SK-N-MC (cell line): ENCODE measurements at regions not wholly inside any gene's neighbourhood (a gene's known extent, or its start where the extent isn't known, plus 50 kb on each side); places are given as distances from the start of the nearest gene placed in this dataset.

Experiments used
- EZH2 ChIP-seq: fragments of 200-600 bp; sonication (generic); IDR thresholded peaks from one replicate; pipeline ENCODE4 v1.6.1; 2017; ENCODE audit warnings: antibody characterized with exemption
- POLR2AphosphoS5 ChIP-seq: IDR thresholded peaks from 2 replicates; pipeline ENCODE4 v1.6.1; 2012; ENCODE audit warnings: mild to moderate bottlenecking, low read depth, low read length, borderline replicate concordance

DNA sequence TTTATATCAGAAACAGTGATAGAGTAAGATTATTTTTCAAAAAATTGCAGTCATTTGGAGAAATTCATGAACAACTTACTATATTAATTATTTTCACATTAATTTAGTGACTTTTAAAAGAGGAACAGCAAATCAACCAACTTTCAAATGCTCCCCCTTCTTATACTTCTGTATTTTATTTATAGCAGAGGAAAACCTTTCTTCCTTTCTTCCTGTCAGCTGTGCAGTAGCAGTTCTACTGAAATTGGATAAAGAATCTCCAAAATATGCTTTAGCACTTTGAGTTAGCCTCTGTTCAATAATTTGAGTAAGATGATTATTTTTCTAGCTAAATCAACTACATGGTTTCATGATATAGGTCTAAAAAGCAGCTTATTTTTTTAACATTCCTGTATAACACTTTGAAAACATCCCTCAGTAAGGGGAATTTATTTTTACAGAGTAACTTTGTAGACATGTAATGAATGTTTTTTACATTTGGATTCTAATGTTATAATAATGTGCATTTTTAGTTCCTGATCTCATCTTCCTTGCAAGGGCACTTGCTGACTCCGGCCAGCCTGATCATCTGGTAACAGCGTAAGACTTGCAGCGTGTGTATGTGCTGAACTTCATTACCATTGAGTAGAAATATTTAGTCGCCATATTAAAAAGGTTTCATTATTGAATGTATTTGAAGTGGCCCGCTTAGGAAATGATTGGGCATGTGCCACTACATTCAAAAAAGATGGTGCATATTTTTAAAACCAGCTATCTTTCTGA lies 158.3 kb upstream of the HDAC9 start:
- no peak for TF ChIP-seq POLR2AphosphoS5
- no peak for TF ChIP-seq EZH2
